HPDE6-E6E7 (cell line): ENCODE measurements at regions not wholly inside any gene's neighbourhood (a gene's known extent, or its start where the extent isn't known, plus 50 kb on each side); places are given as distances from the start of the nearest gene placed in this dataset.
A peak's percentile ranks its signal among the peaks of the same experiment; 100 is the strongest.

Source experiments
- DNase-seq: peaks from one replicate; pipeline ENCODE4 v3.0.0; 2011; ENCODE audit warnings: missing footprints; ENCODE audit errors: extremely low spot score

DNA sequence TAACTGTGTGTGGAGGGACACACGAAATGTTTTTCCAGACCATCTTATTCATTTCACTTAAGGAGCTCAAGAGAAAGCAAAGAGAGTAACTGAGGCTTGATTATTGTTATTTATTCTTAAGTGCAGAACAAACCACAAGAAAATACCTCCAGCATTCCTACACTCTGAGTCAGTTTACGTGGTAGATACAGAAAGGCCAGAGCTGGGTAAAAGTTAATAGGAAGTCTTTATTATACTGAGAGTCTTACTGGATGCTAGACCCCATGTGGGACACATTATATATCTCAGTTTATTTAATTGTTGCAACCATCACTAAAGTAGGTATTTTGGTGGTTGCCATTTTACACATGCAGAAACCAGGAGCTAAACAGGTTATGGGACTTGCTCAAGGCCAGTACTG, 261.4 kb upstream of the POU2AF2 start:
- DNase-seq: peak; percentile 6

DNA sequence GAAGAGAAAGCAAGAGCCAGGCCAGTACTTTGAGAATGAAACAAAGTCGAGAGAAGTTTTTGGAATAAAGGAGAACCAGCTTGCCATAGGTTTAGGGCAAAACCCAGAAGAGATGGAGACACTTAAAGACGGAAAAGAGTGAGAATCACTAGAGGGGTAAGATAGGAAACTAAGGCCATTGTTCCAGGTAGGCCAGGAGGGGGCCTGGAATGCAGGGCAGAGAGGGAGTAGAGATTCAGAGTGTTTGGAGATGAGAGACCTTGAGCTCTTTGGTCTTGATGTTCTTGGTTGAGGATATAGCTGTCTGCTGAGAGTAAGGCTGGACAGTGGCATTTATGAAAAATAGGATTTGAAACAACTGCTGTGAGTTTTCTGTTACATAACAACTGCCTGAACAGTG, 263.3 kb upstream of the POU2AF2 start:
- no peak for DNase-seq

DNA sequence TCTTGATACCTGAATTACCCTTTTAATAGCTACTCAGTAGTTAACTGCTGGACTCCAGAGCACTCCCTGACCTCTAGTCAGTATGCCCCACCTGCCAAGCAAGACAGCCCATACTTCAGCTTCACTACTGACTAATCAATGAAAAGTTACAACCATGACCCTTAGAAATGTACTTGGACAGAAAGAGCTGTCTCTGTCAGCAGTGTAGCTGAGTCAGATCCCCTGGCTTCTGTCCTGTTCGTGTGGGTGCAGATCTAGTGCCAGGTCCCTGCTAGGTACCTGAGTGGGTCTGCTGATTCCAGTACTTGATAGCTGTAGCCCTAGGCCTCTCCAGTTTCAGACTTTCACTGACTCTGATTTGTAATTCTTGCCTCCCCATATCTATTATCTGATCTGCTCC, 265.8 kb upstream of the POU2AF2 start:
- DNase-seq: no peak

DNA sequence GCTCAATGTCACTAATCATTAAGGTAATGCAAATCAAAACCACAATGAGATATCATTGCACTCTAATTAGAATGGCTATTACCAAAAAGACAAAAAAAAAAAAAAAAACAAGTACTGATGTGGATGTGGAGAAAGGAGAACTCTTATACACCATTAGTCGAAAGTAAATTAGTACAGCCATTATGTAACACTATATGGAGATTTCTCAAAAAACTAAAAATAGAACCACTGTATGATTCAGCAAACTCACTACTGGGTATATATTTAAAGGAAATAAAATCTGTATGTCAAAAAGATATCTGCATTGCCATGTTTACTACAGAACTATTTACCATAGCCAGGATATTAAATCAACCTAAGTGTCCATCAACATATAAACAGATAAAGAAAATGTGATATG, 265.4 kb upstream of the ARHGAP20 start:
- no peak for DNase-seq

DNA sequence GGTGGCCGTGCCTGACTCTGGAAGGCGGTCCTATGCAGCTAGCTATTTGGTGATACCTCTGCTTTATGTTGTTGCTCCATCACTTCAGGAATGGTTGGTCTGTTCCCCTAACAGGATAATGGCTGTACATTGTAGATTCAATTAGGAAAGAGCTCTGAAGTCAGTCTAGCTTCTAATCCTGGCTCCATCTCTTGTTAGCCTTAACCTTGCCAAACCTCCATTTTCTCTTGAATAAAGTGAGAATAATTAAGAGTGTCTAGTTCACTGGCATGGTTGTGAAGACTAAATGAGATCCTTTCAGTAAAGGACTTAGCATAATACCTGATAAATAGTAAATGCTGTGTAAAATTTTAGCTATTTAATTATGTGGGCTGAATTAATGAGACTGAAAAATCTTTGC, 262.5 kb upstream of the ARHGAP20 start:
- no peak for DNase-seq

DNA sequence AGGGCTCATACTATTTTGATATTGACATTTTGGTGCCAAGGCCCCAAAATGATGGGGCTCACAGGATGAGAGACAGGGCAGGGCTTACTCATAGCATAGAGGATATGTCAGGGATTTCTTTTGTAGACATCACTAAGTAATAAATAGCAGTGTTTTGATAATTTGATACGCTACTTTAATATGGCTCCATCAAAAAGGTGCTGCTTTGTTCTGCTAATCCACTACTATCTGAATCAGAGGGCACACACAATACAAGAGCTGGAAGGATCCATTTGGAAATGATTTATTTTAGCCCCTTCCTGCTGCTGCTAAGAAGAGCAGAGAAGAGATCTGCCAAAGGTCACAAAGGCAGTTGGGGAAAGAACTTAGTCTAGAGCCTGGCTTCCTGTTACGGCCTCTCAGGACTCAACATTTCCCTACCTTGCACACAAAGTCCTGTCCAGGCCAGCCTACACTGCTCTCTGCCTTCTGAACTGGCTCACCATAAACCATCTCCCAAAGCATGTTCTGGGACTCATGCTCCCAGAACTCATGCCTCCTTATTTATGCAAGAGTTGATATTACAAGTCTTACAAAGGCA, 261.3 kb upstream of the ARHGAP20 start:
- DNase-seq: no peak

DNA sequence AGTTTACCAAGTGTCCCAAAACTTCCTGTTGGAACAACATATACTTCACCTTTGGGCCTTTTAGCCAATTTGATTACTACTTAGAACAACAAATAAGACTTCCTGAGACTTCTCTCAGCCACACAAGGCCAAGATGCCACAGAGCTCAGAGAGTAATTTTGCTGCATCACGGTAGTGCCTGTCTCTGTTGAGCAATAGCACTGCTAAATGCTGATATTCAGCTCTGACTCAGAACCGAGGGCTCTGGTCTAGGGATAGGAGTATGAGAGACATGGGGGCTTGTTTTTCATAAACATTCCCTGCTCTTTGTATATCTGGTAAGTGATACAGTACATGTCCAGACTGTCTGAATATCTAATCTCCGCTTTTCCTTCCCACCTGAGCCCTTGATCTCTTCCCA, 260.4 kb upstream of the ARHGAP20 start:
- no peak for DNase-seq

DNA sequence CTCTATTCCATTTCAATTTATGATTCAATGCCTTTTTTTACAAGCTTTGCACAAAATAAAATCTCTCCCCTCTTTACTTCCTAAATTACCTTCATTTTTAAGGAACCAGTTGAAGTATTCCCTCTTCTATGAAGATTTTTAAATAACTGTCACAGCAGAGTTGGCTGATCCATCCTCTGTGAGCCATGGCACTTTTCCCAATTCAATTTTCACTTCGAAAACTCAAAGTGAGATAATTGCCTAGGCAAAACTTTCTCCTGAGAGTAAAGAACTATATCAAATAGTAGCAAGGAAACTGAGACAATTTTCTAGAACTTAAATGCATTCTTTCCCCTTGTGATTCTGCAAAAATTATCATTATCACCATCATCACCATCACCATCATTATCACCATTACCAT, 259.9 kb upstream of the ARHGAP20 start:
- no peak for DNase-seq

DNA sequence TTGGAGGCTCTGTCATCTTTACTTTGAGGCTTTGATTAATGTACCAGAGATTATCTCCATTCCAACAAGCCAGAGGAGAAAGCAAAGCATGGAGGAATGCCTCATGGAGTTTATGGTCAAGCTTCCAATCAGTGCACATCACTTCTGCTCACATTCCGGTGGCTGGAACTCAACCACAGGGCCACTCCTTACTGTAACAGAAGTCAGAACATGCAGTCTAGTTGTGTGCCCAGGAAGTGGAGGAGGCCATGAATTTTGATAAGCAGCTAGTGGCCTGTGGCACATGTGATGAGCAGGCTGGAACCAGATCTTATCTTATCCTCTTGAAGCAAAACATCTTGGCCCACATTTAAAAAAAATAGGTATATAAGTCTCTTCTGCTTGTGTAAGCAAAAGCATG, 258.9 kb upstream of the ARHGAP20 start:
- no peak for DNase-seq

DNA sequence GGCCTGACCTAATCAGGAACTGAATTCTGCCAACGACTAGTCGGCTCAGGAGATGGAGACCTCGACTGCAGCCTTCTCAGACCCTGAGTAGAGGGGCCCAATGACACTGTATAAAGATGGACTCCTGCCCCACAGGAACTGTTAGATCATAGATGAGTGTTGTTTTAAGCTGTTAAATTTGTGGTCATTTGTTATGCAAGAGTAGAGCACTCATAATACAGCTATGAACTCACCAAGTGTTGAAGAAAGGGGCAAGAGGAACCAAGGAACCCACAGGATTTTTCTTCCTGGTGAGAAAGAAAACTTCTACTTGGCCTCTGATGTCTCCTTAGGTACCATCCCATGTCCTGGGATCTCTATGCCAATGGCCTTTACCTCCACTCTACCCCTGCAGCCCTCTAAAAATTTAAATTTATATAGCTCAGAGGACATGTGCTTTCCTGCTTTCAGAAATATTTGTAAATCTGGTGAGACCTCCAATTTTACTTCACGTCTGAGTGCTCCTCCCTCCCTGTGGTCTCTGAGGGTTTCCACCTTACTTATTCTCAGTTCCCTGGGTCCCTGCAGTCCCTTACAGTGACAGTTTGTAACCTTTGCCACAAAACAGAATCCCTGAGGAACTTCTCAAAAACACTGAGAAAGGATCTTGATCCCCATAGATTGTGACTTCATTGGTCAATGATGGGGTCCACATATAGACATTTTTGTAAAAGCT, 256.3 kb upstream of the ARHGAP20 start:
- no peak for DNase-seq

DNA sequence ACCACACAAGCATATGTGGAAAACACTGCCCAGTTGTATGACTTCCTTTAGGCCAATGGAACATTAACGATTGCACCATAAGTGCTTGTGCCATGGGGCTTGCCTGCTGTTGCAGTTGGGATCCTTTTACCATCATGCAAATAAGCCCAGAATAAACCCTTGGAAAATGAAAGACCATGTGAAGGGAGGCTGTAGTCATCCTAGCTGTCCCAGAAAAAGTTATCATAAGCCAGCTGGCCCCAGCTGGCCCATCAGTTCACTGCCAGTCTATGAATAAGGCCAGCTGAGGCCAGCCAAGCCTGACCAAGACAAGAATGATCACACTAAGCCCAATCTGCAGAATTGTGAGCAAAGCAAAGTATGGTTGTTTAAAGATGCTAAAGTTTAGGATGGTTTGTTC, 253.9 kb upstream of the ARHGAP20 start:
- no peak for DNase-seq

DNA sequence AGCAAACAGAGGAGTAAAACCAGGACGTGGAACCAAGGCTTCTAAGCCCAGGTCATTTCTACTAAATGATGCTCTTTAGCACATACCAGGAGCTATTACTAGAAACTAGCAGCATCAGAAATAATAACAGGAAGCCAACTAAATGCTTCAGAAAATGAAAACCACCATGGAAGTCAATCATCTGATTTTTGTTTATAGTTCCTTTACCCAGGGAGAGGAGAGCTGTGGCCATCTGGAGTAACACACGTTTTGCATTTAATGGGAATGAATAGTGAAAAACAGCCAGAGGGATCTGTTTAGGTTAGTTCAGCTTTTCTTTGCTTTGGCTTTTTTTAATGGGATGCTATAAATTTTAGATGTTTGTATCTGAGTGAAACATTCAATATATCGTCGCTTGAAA, 250.7 kb upstream of the ARHGAP20 start:
- DNase-seq: no peak

DNA sequence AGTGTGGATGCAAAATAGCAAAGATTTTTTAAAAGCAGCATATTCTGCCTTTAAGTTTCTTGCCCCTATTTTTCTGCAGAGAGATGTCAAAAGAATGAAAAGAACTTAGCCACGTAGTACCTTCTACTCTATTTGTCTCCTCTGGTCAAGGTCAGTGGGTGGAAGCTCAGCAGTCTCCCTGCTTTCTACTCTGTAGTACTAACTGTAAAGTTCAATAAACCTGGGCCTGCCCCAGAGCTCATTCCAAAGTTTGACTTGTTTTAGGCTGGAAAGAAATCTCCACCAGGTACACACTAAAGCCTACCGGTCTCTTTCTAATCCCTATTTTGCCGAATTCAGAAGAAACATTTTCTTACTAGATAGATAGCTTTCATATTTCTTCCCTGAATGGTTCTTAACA, 247.9 kb upstream of the ARHGAP20 start:
- DNase-seq: no peak

DNA sequence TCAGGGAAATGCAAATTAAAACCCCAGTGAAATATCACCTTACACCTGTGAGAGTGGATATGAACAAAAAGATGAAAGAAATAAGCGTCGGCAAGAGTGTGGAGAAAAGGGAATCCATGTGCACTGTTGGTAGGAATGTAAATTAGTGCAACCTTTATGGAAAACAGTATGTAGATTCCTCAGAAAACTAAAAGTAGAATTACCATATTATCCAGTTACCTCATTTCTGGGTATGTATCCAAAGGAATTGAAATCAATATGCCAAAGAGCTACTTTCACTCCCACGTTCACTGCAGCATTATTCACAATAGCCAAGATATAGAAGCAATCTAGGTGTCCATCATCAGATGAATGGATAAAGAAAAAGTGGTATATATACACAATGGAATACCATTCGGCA, 246.0 kb upstream of the ARHGAP20 start:
- no peak for DNase-seq

DNA sequence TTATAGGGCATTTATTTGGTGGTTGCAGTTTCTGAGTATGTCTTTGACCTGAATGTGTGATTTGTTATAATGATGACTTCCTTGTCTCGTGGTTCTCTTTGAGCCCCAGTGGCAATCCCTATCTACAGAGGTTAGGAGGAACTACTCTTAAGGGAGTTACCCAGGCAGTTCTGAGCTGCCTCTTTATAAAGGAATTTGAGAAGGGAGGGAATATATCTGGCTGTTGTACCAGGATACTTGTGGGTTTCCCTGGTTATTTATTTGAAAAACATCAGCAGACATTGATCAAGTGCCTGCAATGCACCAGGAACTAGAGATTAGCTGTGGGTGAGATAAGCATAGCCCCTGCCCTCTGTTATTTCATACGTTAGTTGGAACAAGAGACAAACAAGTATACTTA, 243.5 kb upstream of the ARHGAP20 start:
- DNase-seq: no peak

DNA sequence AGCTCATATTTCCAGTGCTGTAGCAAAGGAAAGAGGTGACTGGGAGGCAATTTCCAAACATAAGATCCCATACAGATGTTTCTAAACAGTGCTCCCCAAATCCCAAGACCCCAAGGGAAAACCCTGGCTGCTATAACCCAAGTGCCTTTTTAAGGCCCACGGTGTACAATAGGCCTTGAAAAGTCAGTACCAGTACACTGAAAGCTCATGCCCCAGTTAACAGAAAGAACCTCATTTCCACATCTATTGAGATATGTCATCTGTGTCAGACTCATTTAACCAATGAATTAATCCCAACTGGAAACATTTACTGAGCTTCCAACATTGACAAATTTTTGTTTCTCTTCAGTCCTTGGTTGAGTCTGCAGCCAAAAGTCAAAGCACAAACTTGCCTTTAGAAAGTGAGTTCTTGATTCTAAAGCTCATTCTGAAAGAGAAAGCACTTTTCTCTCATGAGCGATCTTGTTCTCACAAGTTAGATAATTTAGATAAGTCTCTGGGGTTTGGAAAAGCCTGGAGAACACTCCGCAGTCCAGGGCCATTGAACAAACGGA, 239.8 kb upstream of the ARHGAP20 start:
- no peak for DNase-seq

DNA sequence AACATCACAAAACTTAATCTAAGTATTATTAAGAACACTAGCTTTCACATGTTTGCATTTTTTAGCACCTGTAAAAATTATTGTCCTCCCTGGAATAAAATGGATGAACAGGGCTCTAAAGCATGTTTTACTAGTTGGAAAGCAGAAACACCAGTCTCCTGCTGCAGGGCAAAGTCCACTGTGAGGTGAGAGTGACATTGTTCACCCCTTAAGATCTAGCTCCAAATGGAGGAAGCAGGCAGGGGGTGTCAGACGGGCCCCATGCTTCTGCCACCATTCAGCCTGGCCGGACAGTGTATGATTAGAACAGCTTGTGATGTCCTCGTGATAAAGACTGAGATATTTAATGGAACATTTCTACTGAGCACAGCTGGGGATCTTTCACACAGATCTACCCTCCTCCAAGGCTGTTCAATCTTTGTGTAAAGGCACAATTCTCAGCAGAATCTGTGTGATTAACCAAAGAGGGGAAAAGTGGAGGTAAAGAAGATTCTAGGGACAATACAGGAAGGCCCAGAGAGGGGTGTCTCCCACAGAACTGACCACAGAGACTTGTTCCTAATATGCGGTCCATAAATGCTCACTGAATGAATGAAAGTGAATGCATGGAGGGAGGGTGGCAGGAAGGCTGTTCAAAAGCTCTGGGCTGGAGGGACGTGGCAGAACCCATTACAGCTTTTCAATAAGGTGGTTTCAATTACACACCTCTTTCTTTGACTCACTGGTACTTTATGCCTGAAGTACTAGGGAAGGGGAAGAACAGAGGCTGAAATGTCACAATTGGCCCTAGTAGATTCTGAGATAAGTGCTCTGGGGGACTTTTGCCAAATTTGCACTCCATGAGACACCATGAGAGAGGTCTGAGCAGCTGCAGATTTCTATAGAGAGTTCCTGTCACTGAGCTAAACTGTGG, 239.1 kb upstream of the ARHGAP20 start:
- no peak for DNase-seq

DNA sequence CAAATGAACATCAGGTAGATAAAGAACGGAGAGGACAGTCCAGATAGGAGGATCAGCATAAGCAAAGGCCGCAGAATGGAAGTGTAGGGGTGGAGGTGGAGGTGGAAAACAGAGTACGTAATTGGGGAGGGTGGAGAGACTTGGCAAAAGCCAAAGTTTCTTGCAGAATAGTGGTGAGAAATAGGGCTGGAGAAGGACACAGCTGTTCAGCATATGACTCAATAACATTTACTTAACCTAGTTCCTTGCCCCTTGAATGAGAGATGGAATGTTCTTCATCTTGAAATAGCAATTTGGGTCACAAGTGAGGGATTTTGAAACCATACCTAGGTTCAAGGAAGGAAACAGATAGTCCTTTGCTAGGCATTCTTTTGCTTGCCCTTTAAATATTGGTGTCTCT, 235.9 kb upstream of the ARHGAP20 start:
- no peak for DNase-seq

DNA sequence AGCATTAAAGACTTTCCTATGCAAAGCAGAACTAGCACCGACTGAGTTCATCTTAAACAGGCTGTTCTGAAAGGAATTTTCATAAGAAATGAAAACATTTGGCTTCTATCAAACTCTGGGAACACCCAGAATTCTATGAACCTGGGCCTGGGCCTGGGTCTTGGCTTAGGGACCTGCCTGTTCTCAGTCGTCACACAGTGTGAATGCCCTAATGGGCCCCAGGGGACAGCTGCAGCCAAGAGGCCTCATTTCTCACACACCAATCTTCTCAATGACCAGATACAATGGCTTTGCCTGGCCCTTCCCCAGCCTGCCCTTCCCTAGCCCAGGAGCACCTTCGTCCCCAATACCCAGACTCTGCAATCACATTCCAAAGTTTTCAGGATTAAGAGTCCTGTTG, 234.9 kb upstream of the ARHGAP20 start:
- no peak for DNase-seq

DNA sequence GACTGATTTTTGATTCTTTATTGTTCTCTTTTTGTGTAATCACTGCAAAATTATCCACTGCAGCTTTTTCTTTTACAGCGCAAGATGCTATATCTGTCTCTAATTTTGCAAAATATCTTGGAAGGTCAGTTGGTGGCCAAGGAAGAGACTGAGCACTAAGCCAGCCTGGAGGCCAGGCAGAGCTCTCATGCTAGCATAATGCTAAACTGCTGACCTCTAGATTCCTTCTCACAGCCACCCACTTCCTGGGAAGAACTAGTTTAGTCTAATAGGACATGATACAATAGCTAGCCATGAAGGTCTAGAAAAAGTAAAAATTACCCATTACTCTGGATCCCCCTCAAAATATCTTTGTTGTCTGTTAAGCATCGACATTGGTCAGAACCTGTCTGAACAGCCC, 227.2 kb upstream of the ARHGAP20 start:
- DNase-seq: no peak

DNA sequence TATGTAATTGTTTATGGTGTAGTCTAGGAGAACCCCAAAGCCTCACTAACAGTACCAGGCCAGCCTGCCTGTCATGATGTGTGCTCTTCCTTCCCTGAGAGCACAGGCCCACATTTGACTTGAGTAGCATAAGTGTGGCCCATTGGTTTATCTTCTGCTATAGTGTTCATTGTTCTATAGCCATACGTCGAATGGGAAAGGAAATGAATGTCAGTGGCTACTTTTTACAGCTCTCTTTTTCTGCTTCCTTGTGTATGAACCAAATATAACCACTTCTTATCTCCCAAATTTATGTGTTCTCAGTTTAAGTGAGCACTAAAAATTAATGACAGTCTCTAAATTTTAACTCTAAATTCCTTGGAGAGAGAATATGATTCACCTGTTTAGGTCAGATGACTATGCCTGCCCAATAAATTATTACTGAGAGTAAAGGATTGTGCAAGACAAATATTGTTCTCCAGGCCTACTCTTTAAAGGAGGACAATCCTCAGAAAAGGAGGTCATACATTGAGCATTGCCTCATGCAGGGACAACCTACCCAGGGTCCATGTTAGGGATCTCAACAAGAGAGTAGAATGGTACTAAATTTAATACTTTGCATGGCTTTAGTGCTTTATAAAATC, 222.9 kb upstream of the ARHGAP20 start:
- no peak for DNase-seq

DNA sequence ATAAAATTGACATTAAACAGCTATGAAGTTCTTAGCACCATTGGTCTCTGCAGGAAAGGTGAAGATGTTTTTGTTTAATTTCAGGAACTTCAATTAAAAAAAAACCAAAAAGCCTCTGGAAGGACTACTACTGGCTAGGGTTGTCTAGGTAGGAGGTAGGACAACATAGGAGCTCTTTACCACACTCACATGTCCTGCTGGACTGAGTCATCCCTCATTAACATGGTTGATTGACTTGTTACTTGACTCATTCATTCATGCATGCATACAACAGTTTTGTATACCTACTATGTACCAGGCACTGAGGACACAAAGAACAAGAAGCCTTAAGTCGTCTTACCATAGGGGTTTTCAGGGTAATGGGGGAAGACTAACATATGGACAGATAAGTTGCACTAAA, 216.9 kb upstream of the ARHGAP20 start:
- no peak for DNase-seq
